PC-3 (cell line): ENCODE measurements at regions not wholly inside any gene's neighbourhood (a gene's known extent, or its start where the extent isn't known, plus 50 kb on each side); places are given as distances from the start of the nearest gene placed in this dataset.
"Not testable (repeated sequence)": the region's sequence is repeated elsewhere in the genome, so short reads cannot be mapped to it uniquely, and the experiment has no call there.

Source experiments
- ATAC-seq: fragments of 200-7000 bp; cut with Tn5 transposase; 2 replicates; pipeline ENCODE4 v1.9.1; 2020; ENCODE audit warnings: mild to moderate bottlenecking, moderate library complexity
- BruUV-seq: library from RNA; stranded (reverse); fragments of 400-500 nt; replicated peaks from 2 replicates; lab custom pipeline; 2021; lab: Mats Ljungman, UMichigan
- CTCF ChIA-PET: fragments of 300-600 bp; sonication (Branson Sonifier 250); formaldehyde crosslinking; loops from one replicate; lab custom pipeline; 2022; ENCODE audit warnings: antibody characterized with exemption; lab: Charles Lee
- POLR2A ChIA-PET: fragments of 300-600 bp; sonication (Branson Sonifier 250); formaldehyde crosslinking; loops from one replicate; lab custom pipeline; 2022; ENCODE audit warnings: antibody characterized with exemption; ENCODE audit not compliant: unreplicated experiment; lab: Charles Lee
- DNase-seq: peaks from one replicate; pipeline ENCODE4 v3.0.0-alpha.2; 2015
- H2AFZ ChIP-seq: fragments of 300-600 bp; sonication (generic); 2 replicates; pipeline ENCODE4 v1.6.0; 2016; ENCODE audit warnings: antibody characterized with exemption, low read length
- H3F3A ChIP-seq: fragments of 300-600 bp; sonication (generic); one replicate; pipeline ENCODE4 v1.6.0; 2017; ENCODE audit warnings: antibody characterized with exemption, low read length, control low read depth, mild to moderate bottlenecking; ENCODE audit not compliant: unreplicated experiment
- H3K27ac ChIP-seq: fragments of 300-600 bp; sonication (generic); 2 replicates; pipeline ENCODE4 v1.5.1; 2016; ENCODE audit warnings: mild to moderate bottlenecking, low read length
- H3K27me3 ChIP-seq: fragments of 300-600 bp; sonication (generic); 2 replicates; pipeline ENCODE4 v1.6.1; 2016; ENCODE audit warnings: low read length, mixed read lengths
- H3K36me3 ChIP-seq: fragments of 300-600 bp; sonication (generic); 2 replicates; pipeline ENCODE4 v1.6.1; 2016; ENCODE audit warnings: low read depth, mixed run types, low read length, mixed read lengths
- H3K4me1 ChIP-seq: fragments of 300-600 bp; sonication (generic); 2 replicates; pipeline ENCODE4 v1.5.1; 2016; ENCODE audit warnings: low read length; ENCODE audit not compliant: insufficient read depth
- H3K4me2 ChIP-seq: fragments of 300-600 bp; sonication (generic); 2 replicates; pipeline ENCODE4 v1.6.0; 2016; ENCODE audit warnings: low read length
- H3K4me3 ChIP-seq: fragments of 300-600 bp; sonication (generic); 2 replicates; pipeline ENCODE4 v1.5.1; 2016; ENCODE audit warnings: mild to moderate bottlenecking, low read length, mixed read lengths
- H3K79me2 ChIP-seq: fragments of 300-600 bp; sonication (generic); 2 replicates; pipeline ENCODE4 v1.6.1; 2017; ENCODE audit warnings: low read length, mixed read lengths
- H3K9ac ChIP-seq: fragments of 300-600 bp; sonication (generic); 2 replicates; pipeline ENCODE4 v1.6.0; 2016; ENCODE audit warnings: mild to moderate bottlenecking, low read length
- H3K9me2 ChIP-seq: fragments of 300-600 bp; sonication (generic); replicated peaks from 2 replicates; pipeline ENCODE4 v1.6.1; 2016; ENCODE audit warnings: mixed run types, low read length, mixed read lengths
- H3K9me3 ChIP-seq: fragments of 300-600 bp; sonication (generic); 2 replicates; pipeline ENCODE4 v1.6.1; 2016; ENCODE audit warnings: low read length, mixed read lengths
- H4K20me1 ChIP-seq: fragments of 300-600 bp; sonication (generic); 2 replicates; pipeline ENCODE4 v1.6.1; 2016; ENCODE audit warnings: low read length, mixed read lengths
- CTCF ChIP-seq: fragments of 300-600 bp; sonication (generic); conservative IDR thresholded peaks from 2 replicates; pipeline ENCODE4 v1.5.1; 2017; ENCODE audit warnings: antibody characterized with exemption, low read depth, mild to moderate bottlenecking, low read length
- EZH2 ChIP-seq: fragments of 300-600 bp; sonication (generic); IDR thresholded peaks from one replicate; pipeline ENCODE4 v1.6.1; 2017; ENCODE audit warnings: antibody characterized with exemption, mild to moderate bottlenecking, low read length; ENCODE audit not compliant: unreplicated experiment
- EZH2phosphoT487 ChIP-seq: fragments of 300-600 bp; sonication (generic); IDR thresholded peaks from 2 replicates; pipeline ENCODE4 v1.6.1; 2018; ENCODE audit warnings: mild to moderate bottlenecking, antibody characterized with exemption, low read length, borderline replicate concordance
- intact Hi-C: fragments of 100-400 bp; cut with micrococcal nuclease; formaldehyde crosslinking; loops from 2 replicates; pipeline ENCODE4 v1.9.0; 2023

- no peaks in the 10 kb centered on the region for H3K9me3 ChIP-seq
- no peak overlapping the region for H3K27ac ChIP-seq
- POLR2A ChIA-PET: no interaction called here
- ATAC-seq: no peak
- BruUV-seq: no TSS peak
- H3F3A ChIP-seq: no peaks in the 10 kb centered on the region
- no peak for TF ChIP-seq EZH2phosphoT487
- no peak for TF ChIP-seq CTCF
- no peak for TF ChIP-seq EZH2
- H3K4me3 ChIP-seq: no peak overlapping the region
- no peak overlapping the region for H3K9ac ChIP-seq
- no peak overlapping the region for H3K4me2 ChIP-seq
- H4K20me1 ChIP-seq: no peaks in the 10 kb centered on the region
- no peak overlapping the region for H2AFZ ChIP-seq
- H3K9me2 ChIP-seq: no peaks in the 10 kb centered on the region
- H3K79me2 ChIP-seq: no peaks in the 10 kb centered on the region
- intact Hi-C loops: no loop called here
- H3K27me3 ChIP-seq: no peaks in the 10 kb centered on the region
- H3K36me3 ChIP-seq: no peaks in the 10 kb centered on the region
- H3K4me1 ChIP-seq: no peaks in the 10 kb centered on the region
- no peak for DNase-seq
- CTCF ChIA-PET: no interaction called here
These were observed 1043.3 kb upstream of the CDH6 start for GRCh38 chr5:30150231-30150630.

GRCh38 chr5:30149526-30149925 is 1044.0 kb upstream of the CDH6 start:
- no peaks in the 10 kb centered on the region for H4K20me1 ChIP-seq
- no peak overlapping the region for H3K9ac ChIP-seq
- no peaks in the 10 kb centered on the region for H3K36me3 ChIP-seq
- H2AFZ ChIP-seq: no peak overlapping the region
- no peaks in the 10 kb centered on the region for H3K27me3 ChIP-seq
- H3K4me3 ChIP-seq: no peak overlapping the region
- CTCF ChIA-PET: no interaction called here
- H3K4me1 ChIP-seq: no peaks in the 10 kb centered on the region
- H3K9me2 ChIP-seq: no peaks in the 10 kb centered on the region
- no peak overlapping the region for H3K4me2 ChIP-seq
- H3K27ac ChIP-seq: no peak overlapping the region
- no peaks in the 10 kb centered on the region for H3K79me2 ChIP-seq
- no TSS peak for BruUV-seq
- DNase-seq: no peak
- no peaks in the 10 kb centered on the region for H3K9me3 ChIP-seq
- no peak for ATAC-seq
- intact Hi-C loops: no loop called here
- no peak for TF ChIP-seq CTCF
- no peak for TF ChIP-seq EZH2phosphoT487
- TF ChIP-seq EZH2: no peak
- no peaks in the 10 kb centered on the region for H3F3A ChIP-seq
- POLR2A ChIA-PET: no interaction called here

- BruUV-seq: no TSS peak
- H3K79me2 ChIP-seq: no peaks in the 10 kb centered on the region
- CTCF ChIA-PET: interaction anchor here (0.6 kb wide), 1 partner anchor 608 kb away, joined by 4 read pairs; no protein-coding TSS in a partner anchor
- intact Hi-C loops: no loop called here
- POLR2A ChIA-PET: no interaction called here
- no peaks in the 10 kb centered on the region for H3K36me3 ChIP-seq
- no peaks in the 10 kb centered on the region for H3K4me1 ChIP-seq
- no peak overlapping the region for H3K4me2 ChIP-seq
- TF ChIP-seq EZH2phosphoT487: no peak
- no peak for TF ChIP-seq EZH2
- no peak for TF ChIP-seq CTCF
- DNase-seq (no peak), ATAC-seq (no peak)
- no peak overlapping the region for H3K4me3 ChIP-seq
- no peaks in the 10 kb centered on the region for H3K27me3 ChIP-seq
- H3K9ac ChIP-seq: no peak overlapping the region
- H2AFZ ChIP-seq: no peak overlapping the region
- H3K9me3 ChIP-seq: no peaks in the 10 kb centered on the region
- H3K27ac ChIP-seq: no peak overlapping the region
- no peaks in the 10 kb centered on the region for H3F3A ChIP-seq
- no peaks in the 10 kb centered on the region for H3K9me2 ChIP-seq
- no peaks in the 10 kb centered on the region for H4K20me1 ChIP-seq
These were observed 1045.5 kb upstream of the CDH6 start for GRCh38 chr5:30147976-30148375.

- BruUV-seq, H3K9ac ChIP-seq, H3K36me3 ChIP-seq, H2AFZ ChIP-seq, POLR2A ChIA-PET, H3F3A ChIP-seq, ATAC-seq, H3K79me2 ChIP-seq, H3K9me2 ChIP-seq, intact Hi-C loops, H3K9me3 ChIP-seq, H4K20me1 ChIP-seq, H3K27me3 ChIP-seq, H3K4me1 ChIP-seq, H3K4me3 ChIP-seq, H3K27ac ChIP-seq, DNase-seq, H3K4me2 ChIP-seq, CTCF ChIA-PET: not testable (repeated sequence)
These were observed 1049.4 kb upstream of the CDH6 start for GRCh38 chr5:30144059-30144458.
